ENCODE measurements at regions not wholly inside any gene's neighbourhood (a gene's known extent, or its start where the extent isn't known, plus 50 kb on each side); places are given as distances from the start of the nearest gene placed in this dataset.

DNA sequence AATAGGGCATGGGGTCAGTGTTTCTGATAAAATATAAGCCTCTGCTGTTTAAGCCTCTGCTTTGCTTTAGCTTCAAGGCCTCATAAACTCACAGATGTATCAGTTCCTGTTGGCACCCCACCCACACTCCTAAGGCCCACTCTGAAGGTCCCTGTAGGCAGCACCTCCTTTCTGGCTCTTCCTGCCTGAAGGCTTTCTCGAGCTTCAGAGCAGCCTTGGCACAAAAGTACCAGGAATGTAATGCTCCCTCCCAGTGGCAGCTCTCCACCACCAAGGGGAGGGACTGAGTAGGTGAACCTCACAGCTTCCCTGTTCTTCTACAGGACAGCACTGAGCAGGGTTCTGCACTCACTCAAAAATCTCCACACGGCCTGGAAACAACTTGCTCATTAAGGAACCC lies 102.2 kb downstream of the ABHD5 start:
- no peak overlapping the region for H3K27ac ChIP-seq (ENCODE audit: low read depth, low read length, poor library complexity, severe bottlenecking)
- no peaks in the 10 kb centered on the region for H3K9me3 ChIP-seq (ENCODE audit: low read length)
- TF ChIP-seq EZH2 (IDR thresholded peaks at IDR 0.05; ENCODE audit: borderline replicate concordance, low read length) = no peak
- no peak for TF ChIP-seq CTCF (IDR thresholded peaks at IDR 0.05; ENCODE audit: low read length)
- no peak overlapping the region for H2AFZ ChIP-seq (ENCODE audit: low read length)
- no peaks in the 10 kb centered on the region for H3K4me1 ChIP-seq (ENCODE audit: insufficient read depth, low read length, severe bottlenecking)
- H3K9ac ChIP-seq (ENCODE audit: low read length) = no peak overlapping the region
- H3K4me2 ChIP-seq (ENCODE audit: low read length) = no peak overlapping the region
- no peaks in the 10 kb centered on the region for H3K36me3 ChIP-seq (ENCODE audit: insufficient read depth, low read length)
- no peaks in the 10 kb centered on the region for H3F3A ChIP-seq (ENCODE audit: insufficient read depth, low read length)
- no peaks in the 10 kb centered on the region for H3K9me2 ChIP-seq (ENCODE audit: low read depth, low read length)
- H3K27me3 ChIP-seq (ENCODE audit: insufficient read depth, low read length) = no peaks in the 10 kb centered on the region
- no peaks in the 10 kb centered on the region for H3K79me2 ChIP-seq (ENCODE audit: insufficient read depth, low read length)
- no peaks in the 10 kb centered on the region for H4K20me1 ChIP-seq (ENCODE audit: insufficient read depth, low read length)
- no peak overlapping the region for H3K4me3 ChIP-seq (ENCODE audit: low read depth, low read length, poor library complexity, severe bottlenecking)

DNA sequence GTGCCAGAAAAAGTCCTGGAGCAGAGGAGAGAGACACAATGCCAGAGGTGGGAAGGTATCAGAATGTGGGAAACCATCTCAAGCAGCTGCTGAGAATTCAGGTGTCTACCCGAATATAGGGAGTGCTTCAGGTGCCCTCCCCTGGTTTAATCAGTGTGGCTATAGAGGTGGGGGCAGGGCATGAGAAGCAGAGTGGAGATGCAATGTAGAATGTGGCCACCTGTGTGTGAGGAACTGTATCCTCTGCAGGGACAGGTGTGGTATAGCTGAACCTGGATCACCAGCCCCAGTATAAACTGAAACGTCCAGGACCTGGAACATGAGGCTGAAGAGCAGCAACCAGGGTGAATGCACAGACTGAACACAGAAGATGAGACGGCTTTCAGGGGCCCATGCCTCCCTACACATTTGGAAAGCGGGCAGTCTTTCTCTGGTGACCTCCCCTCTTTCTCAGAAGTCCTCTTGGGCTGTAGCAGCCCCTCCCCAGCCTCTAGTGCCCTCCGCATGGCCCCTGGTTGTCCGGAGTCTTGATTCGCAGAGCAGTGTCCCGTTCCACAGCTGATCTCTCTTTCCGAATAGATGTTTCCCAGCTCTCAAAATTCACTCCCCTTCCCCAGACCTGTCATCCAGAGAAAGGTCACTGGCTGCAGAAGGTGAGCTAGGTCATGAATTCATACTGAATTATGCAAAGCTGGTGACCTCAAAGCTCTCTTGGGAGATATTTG lies 103.1 kb downstream of the ABHD5 start:
- no peaks in the 10 kb centered on the region for H3K9me3 ChIP-seq (ENCODE audit: low read length)
- no peak overlapping the region for H2AFZ ChIP-seq (ENCODE audit: low read length)
- no peak overlapping the region for H3K27ac ChIP-seq (ENCODE audit: low read depth, low read length, poor library complexity, severe bottlenecking)
- no peak overlapping the region for H3K4me3 ChIP-seq (ENCODE audit: low read depth, low read length, poor library complexity, severe bottlenecking)
- H3K4me1 ChIP-seq (ENCODE audit: insufficient read depth, low read length, severe bottlenecking) = no peaks in the 10 kb centered on the region
- H3K27me3 ChIP-seq (ENCODE audit: insufficient read depth, low read length) = no peaks in the 10 kb centered on the region
- no peaks in the 10 kb centered on the region for H4K20me1 ChIP-seq (ENCODE audit: insufficient read depth, low read length)
- TF ChIP-seq CTCF (IDR thresholded peaks at IDR 0.05; ENCODE audit: low read length) (no peak), EZH2 (IDR thresholded peaks at IDR 0.05; ENCODE audit: borderline replicate concordance, low read length) (no peak)
- no peaks in the 10 kb centered on the region for H3K9me2 ChIP-seq (ENCODE audit: low read depth, low read length)
- H3K4me2 ChIP-seq (ENCODE audit: low read length) = no peak overlapping the region
- no peaks in the 10 kb centered on the region for H3F3A ChIP-seq (ENCODE audit: insufficient read depth, low read length)
- H3K79me2 ChIP-seq (ENCODE audit: insufficient read depth, low read length) = no peaks in the 10 kb centered on the region
- H3K36me3 ChIP-seq (ENCODE audit: insufficient read depth, low read length) = no peaks in the 10 kb centered on the region
- H3K9ac ChIP-seq (ENCODE audit: low read length) = no peak overlapping the region

- no peaks in the 10 kb centered on the region for H3K27me3 ChIP-seq (ENCODE audit: insufficient read depth, low read length)
- no peaks in the 10 kb centered on the region for H3K79me2 ChIP-seq (ENCODE audit: insufficient read depth, low read length)
- H2AFZ ChIP-seq (ENCODE audit: low read length) = no peak overlapping the region
- H3K4me1 ChIP-seq (ENCODE audit: insufficient read depth, low read length, severe bottlenecking) = no peaks in the 10 kb centered on the region
- no peaks in the 10 kb centered on the region for H3K36me3 ChIP-seq (ENCODE audit: insufficient read depth, low read length)
- TF ChIP-seq EZH2 (IDR thresholded peaks at IDR 0.05; ENCODE audit: borderline replicate concordance, low read length) (no peak), CTCF (IDR thresholded peaks at IDR 0.05; ENCODE audit: low read length) (no peak)
- H4K20me1 ChIP-seq (ENCODE audit: insufficient read depth, low read length) = no peaks in the 10 kb centered on the region
- no peaks in the 10 kb centered on the region for H3K9me3 ChIP-seq (ENCODE audit: low read length)
- no peak overlapping the region for H3K4me2 ChIP-seq (ENCODE audit: low read length)
- H3K4me3 ChIP-seq (ENCODE audit: low read depth, low read length, poor library complexity, severe bottlenecking) = no peak overlapping the region
- no peaks in the 10 kb centered on the region for H3F3A ChIP-seq (ENCODE audit: insufficient read depth, low read length)
- H3K9me2 ChIP-seq (ENCODE audit: low read depth, low read length) = no peaks in the 10 kb centered on the region
- no peak overlapping the region for H3K27ac ChIP-seq (ENCODE audit: low read depth, low read length, poor library complexity, severe bottlenecking)
- no peak overlapping the region for H3K9ac ChIP-seq (ENCODE audit: low read length)
These were observed 104.0 kb downstream of the ABHD5 start for GRCh38 chr3:43794776-43795175.
